ENCODE measurements at regions not wholly inside any gene's neighbourhood (a gene's known extent, or its start where the extent isn't known, plus 50 kb on each side); places are given as distances from the start of the nearest gene placed in this dataset.

DNA sequence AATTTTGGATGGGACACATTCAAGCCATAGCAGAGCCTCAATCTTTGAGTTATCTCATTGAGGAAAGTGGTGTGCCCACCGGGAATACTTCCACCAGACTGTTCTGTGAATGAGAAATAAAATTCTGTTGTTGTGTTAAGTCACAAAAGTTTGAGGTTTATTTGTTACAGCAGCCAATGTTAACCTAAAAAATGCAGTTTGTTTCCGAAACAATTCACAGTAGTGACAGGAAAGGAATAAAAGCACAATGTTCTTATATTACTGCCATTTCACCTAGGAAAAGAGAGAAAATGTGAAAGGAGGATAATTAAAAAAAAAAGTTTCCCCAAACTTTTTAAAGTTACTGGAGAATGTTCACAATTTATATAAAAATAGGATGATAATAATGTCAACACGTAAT, 344.6 kb downstream of the CD83 start:
- TF ChIP-seq, protein P1, sequence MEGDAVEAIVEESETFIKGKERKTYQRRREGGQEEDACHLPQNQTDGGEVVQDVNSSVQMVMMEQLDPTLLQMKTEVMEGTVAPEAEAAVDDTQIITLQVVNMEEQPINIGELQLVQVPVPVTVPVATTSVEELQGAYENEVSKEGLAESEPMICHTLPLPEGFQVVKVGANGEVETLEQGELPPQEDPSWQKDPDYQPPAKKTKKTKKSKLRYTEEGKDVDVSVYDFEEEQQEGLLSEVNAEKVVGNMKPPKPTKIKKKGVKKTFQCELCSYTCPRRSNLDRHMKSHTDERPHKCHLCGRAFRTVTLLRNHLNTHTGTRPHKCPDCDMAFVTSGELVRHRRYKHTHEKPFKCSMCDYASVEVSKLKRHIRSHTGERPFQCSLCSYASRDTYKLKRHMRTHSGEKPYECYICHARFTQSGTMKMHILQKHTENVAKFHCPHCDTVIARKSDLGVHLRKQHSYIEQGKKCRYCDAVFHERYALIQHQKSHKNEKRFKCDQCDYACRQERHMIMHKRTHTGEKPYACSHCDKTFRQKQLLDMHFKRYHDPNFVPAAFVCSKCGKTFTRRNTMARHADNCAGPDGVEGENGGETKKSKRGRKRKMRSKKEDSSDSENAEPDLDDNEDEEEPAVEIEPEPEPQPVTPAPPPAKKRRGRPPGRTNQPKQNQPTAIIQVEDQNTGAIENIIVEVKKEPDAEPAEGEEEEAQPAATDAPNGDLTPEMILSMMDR (IDR thresholded peaks at IDR 0.05): no peak
- TF ChIP-seq POLR2A (IDR thresholded peaks at IDR 0.05): no peak
